SH-SY5Y (cell line): ENCODE measurements at regions not wholly inside any gene's neighbourhood (a gene's known extent, or its start where the extent isn't known, plus 50 kb on each side); places are given as distances from the start of the nearest gene placed in this dataset.

ENCODE experiments used
- GATA2 ChIP-seq: IDR thresholded peaks from 2 replicates; pipeline ENCODE4 v1.6.1; 2011; ENCODE audit warnings: mild to moderate bottlenecking, low read depth, low read length
- GATA3 ChIP-seq: IDR thresholded peaks from 2 replicates; pipeline ENCODE4 v1.6.1; 2011; ENCODE audit warnings: low read depth, mild to moderate bottlenecking, low read length, moderate library complexity

DNA sequence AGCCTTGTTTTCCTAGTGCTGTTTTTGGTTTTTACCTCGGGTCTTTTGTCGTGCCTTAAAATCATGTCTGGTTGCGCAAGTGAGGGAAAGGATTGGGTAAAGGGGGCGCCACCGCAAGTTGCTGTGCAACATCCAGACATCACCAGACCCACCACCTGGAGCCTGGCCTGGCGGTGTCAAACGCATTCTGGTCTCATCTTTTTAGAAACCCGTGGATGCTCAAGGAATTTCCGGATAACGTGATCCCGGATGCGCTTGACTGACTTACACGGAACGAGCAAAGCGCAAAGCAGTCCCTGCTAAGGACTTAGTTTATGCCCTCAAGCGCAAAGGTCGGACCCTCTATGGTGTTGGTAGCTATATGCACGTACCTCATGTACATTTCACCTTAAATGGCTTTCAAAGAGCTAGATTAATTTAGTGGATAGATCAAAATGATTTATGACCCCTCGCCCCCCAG, 105.2 kb downstream of the OR2B2 start:
- TF ChIP-seq GATA3: no peak
- TF ChIP-seq GATA2: no peak

DNA sequence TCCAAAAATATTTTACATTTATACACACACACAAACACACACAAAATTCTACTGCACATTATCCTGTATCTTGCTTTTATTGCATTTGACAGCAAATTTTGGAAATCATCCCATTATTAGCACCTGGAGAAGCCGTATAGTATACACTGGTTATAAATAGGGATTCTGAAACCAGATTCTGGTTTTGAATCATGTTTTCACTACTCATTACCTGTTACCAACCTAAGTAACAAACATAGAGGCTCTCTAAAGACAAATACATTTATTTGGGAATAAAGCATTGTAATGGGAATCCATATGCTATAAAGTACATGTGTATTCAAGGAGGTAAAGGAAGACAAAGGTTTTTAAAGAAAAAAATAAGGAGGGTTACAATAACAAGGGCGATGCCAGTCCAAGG, 106.8 kb downstream of the OR2B2 start:
- TF ChIP-seq GATA3 (no peak), GATA2 (no peak)

DNA sequence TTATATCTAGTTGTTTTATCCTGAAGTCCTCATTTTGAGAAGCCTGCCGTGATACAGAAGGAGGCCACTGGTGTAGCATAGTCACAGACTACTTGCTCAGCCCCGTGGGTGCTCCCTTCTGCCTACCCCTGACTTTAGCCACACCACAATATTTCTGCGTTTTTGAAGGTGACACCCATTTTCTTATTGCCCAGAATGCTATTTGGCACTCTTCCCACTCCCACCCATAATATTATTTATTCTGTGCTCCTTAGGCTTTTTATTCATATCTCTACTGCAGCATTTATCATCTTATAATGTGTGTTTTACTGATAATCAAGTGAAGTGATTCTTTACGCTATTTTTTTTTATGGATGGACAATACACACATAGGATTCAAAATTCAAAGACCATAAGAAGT, 107.3 kb downstream of the OR2B2 start:
- TF ChIP-seq GATA3 (no peak), GATA2 (no peak)

DNA sequence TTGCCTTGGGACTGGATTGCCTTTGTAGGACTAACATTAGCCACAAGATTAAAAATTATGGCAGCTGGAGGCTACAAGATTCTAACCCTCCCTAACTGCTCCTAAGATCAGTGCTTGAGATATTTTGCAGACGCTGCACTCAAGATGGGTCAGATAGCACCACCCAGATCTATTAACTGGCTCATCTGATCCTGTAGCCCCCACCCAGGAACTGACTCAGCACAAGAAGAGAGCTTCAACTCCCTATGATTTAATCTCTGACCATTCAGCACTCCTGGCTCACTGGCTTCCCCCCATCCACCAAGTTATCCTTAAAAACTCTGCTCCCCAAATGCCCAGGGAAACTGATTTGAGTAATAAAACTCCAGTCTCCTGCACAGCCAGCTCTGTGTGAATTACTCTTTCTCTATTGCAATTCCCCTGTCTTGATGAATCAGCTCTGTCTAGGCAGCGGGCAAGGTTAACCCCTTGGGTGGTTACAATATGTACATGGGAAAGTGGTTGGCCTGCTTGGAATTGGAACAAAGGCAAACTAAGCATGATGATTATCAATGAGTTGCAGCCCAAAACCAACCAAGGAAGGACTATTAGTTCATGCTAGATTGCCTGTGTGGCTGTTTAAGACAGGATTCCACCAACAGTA, 111.3 kb downstream of the OR2B2 start:
- TF ChIP-seq GATA2 (no peak), GATA3 (no peak)

DNA sequence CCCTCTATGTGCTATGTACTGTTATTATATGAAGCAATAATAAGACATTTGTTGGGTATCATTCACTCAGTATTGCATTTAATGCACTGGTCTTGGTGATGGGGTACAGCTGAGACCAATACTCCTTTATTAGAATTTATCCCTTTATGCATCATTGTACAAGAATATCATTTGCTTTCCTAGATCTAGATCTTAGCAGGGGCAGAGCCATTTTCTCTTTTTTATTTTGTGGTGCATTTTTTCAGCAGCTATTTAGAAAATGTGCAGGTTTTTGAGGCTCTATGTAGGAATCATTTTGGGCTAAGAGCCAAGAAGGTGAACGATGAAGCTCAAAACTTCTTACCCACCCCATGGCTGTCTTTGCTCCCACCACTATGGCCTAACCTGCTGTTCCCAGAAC, 114.2 kb downstream of the OR2B2 start:
- no peak for TF ChIP-seq GATA2
- no peak for TF ChIP-seq GATA3

DNA sequence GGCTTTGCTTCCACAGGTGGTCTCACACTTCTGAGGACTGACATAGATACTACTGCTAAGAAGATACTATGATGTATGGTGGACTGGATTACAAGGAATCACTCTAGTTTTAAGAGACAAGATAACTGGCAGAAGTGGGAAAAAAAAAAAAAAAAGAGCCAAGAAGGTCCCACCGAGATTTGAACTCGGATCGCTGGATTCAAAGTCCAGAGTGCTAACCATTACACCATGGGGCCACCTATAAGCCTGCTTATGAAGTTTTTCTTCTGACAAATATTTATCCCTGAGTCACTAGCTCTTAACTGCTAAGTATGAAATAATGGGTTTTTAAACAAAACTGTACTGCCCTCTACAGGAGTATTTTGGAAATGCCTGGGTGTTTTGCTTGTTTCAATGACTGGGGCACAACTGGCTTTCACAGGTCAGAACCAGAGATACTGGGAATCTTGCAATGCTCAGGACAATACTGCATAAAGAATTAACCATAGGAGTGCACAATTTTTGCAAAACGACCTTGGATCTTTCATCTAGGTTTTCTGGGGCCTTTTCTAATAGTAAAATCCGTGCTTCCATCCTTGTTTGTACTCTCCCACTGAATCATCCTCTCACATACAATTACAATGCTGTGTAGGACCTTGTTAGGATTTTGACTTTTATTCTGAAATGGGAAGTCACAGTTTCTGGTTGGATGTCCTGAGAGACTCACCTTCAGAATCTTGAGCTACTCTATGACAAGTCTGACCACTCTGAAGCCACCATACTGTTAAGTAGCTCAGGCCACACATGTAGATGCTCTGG, 116.3 kb downstream of the OR2B2 start:
- TF ChIP-seq GATA3 (no peak), GATA2 (no peak)

DNA sequence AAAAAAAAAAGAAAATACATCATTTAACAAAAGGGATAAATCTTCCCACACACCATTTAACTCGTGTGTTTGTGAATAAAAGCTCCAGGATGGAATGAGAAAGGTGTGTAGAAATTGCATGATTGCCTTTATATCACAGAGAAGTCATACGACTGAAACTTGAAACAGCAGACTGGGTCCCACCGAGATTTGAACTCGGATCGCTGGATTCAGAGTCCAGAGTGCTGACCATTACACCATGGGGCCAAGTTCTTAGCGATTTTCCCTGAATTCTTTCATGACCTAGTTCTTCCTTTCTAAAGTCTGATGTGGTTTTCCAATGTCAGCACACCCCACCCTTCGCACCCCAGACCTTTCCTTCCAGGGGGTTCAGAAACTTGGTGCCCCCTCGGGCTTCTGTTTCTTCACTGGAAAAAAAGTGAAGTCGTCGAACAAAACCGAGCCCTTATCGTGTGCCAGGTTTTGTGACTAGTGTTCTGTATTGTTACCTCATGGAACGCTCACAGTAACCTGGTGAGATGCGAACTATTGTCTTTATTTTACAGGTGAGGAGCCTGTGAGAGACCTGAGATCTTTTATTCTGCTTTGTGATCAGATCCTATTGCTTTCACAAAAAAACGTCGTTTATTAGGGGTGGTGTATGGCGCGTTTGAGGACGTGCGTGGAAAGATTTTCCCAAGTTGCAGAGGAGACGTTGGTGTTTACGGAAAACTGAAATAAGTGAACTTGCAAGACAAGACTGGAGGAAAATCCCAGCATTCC, 120.8 kb downstream of the OR2B2 start:
- no peak for TF ChIP-seq GATA3
- TF ChIP-seq GATA2: no peak

DNA sequence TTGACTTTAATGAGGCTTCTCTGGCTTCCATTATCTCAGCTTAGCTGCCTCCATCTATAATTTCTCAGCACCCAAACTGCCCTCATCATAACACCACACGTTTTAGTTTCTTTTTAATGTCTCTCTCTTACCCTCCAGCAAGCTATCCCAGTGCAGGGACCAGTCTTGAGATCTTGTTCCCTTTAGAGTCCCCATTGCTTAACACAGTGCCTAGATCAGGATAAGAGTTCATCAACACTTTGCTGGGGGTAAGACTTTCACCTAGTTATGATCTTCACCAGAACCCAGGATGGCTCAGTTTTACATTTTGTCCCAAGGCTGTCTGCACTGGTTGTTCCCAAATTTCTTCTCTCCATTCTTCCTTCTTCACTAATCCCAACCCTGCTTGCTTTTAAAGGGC, 126.1 kb downstream of the OR2B2 start:
- TF ChIP-seq GATA3 (no peak), GATA2 (no peak)

DNA sequence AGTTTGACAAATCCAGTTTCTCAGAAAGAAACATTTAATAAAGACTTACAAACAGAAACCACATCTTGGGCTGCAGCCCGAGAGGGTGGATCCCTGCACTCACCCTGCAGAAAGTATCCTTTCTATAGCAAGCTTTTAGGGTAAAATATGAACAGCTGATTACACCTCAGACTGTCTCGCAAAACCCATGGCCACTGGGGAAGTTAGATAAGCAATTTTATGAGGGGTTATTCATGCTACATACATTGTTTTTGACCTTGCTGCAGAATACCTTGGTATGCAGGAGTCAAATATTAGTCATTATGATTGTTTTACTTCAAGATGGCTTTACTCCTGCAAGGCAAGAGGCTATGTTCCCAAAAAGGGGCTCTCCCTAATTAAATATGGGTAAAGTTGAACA, 126.9 kb downstream of the OR2B2 start:
- TF ChIP-seq GATA2: no peak

DNA sequence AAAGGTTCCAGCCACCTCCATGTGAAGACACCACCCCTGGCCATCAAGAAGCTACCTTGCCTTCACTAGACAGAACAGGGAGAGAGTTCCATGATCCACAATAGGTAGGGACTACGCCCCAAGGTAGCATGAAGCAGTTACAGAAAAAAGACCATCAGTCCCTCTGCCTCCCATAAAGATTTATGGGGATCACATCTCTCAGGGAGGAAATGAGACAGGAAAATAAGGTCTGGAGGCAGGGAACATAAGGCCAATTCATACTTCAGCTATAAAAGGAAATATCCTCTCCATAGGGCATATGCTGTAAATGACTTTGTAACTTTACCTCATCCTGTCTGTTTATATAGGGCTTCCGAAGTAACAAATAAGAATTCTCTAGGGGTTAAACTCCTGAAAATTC, 129.4 kb downstream of the OR2B2 start:
- TF ChIP-seq GATA2 (no peak), GATA3 (no peak)

DNA sequence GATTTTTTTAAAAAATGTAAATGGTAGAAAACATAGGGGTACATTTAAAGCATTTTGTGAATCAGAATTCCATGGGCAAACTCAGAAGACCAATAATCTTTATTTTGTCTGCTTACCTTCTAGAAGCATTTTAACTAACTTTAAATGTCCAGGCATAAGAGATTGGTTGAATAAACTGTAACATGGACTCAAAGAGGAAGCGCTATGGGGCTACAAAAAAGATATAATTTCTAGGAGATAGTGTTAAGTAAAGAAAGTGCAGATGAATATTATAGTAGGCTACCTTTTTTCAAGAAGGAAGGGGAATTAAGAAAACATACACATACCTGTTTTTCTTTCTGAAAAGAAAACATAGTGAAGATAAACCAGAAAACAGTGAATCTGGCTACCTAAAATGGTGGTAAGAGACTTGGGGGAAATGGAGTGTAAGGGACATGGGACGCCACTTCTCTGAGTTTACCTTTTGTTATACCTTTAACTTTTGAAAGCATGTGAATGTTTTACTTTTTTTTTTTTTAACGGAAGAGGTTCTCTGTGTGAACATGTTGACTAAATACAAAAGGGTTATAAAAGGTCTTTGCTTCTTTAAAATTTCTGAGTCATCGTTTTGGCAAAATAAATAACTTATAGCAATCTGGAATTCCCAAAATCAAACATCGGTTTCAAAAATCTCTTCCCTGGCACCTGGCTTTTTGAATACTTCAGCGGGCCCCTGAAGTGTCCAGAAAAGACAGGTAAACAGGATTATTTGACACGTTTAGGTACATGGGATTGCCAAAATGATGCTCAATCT, 133.4 kb downstream of the OR2B2 start:
- TF ChIP-seq GATA3 (no peak), GATA2 (no peak)

DNA sequence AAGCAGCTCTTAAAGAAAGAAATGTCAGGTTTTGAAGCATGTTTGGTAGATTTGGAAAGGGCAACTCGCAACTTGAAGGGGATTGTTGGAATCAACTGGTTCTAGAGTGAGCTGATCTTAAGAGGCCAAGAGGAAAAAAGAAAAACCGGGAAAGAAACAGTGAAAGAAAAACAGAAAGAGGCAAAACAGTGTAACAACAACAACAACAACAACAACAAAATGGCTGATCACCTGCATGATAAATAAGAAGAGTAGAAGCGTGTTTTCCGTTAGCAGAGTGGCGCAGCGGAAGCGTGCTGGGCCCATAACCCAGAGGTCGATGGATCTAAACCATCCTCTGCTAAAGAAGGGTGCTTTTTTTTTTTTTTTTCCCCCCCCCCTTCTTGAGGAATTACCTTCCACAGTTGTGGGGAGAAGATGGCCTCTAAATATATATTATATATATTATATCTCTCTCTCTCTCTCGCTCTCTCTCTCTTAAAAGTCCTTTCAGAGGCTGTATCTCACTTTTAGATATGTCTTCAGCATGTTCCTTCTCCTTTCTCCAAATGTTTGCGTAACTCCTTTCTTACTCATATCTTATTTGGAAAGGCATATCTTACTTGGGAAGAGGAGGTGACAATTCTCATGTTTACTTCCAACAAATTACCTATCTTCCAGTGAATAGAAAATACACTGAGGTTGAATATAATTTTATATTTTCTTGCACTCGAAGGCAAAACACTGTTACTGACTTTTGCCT, 134.4 kb downstream of the OR2B2 start:
- no peak for TF ChIP-seq GATA3
- no peak for TF ChIP-seq GATA2

DNA sequence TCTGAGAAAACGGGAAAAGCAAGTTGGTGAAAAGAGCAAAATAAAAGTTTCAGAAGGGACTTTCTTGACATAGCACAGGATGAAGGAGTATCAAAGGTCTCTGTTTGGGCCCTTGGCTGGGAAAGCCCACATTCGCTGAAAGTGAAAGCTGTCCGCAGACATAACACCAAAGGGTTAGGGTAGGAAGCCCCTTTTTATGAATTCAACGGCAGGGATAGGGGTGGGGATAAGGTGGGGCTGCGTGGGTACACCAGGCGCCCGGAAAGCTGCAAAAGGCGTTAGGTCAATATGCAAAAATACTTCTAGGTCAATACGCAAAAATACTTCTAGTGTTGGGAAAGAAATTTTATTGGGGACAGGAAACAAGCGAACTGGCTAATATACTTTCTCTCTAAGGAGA, 135.1 kb downstream of the OR2B2 start:
- TF ChIP-seq GATA2 (no peak), GATA3 (no peak)
